GM18507 (cell line): ENCODE measurements at regions not wholly inside any gene's neighbourhood (a gene's known extent, or its start where the extent isn't known, plus 50 kb on each side); places are given as distances from the start of the nearest gene placed in this dataset.
"Not testable (repeated sequence)": the region's sequence is repeated elsewhere in the genome, so short reads cannot be mapped to it uniquely, and the experiment has no call there.

Experiments used
- DNase-seq: peaks from one replicate; pipeline ENCODE4 v3.0.0; 2011; ENCODE audit warnings: low read depth; ENCODE audit not compliant: insufficient read length; ENCODE audit errors: extremely low spot score
- FAIRE-seq: peaks from 2 replicates; lab custom pipeline; 2011; peaks lifted over from hg19 to GRCh38; lab: Jason Lieb, UNC

DNA sequence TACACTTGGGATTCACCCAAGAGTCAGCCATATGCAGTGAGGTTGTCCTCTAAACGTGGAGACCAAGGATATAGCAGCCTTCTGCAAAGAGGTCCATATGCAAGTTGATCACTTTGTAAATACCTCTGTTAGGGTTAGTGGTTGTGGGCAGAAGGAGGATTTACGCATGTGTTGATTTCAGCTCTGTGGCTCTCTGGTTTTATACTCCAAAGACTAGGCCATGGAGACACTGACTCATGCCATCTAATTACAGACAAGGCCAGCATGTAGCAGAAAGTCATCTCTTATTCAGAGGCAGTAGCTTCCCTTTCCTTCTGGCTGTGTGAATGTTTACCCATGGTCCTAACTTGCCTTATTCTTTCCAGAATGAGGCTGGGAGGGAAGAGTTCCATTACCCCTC is 140.9 kb upstream of the GOLGA6L4 start:
- not testable (repeated sequence) for DNase-seq, FAIRE-seq

DNA sequence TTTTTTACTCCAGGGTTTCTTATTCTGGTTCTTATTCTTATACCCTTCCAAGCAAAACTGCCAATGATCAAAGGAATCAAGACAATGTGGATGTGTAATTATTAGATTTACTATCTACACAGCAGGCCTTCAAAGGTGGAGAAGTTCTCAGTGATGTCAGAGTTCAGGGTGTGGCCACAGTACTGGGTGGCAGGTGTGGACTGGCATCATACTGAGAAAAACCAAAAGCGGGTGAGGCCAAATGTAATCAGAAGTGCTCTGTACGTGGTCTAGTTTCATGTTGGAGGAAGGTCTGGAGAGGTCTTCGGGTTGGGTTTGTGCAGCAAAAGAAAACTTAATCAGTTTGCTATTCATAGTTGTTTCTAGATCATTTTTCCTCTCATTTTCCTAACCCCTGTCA is 138.5 kb upstream of the GOLGA6L4 start:
- not testable (repeated sequence) for DNase-seq, FAIRE-seq

DNA sequence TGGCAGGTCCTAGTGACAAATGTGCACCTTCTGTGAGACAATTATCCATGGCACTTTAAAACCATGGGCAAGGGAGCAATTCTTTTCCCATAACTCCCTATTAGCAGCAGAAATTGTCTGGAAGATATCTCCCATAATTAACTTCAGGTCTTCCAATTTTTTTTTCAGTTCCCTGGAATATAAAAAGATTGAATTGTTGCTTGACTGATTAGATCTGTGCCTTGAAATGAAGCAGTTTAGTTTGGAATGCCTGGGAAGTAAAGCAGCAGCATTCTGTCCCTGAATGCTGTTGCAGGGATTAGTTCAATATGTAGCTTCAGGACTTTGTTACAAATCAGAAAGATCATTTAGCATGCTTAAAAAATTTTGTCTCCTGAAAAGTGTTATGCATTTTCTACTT is 137.0 kb upstream of the GOLGA6L4 start:
- no peak for DNase-seq
- no peak for FAIRE-seq

DNA sequence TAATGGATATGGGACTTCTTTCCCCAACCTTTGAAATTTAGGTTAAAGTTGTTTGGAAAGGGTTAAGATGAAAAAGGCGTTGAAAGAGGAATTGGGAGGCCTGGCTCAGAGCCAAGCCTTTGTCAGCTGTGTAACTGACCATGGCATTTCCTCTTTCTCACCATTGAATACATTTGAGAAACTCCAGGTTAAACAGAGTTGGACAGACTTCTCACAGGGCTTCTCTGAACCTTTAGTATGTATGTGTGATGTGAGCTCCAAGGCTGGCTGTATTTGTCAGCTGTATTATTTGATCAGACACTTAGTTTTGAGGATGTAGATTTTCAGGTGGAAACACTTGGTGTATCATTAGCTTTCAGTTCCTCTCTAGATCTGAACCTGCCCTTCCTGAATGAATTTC is 136.4 kb upstream of the GOLGA6L4 start:
- no peak for DNase-seq
- peak; percentile 5 for FAIRE-seq

DNA sequence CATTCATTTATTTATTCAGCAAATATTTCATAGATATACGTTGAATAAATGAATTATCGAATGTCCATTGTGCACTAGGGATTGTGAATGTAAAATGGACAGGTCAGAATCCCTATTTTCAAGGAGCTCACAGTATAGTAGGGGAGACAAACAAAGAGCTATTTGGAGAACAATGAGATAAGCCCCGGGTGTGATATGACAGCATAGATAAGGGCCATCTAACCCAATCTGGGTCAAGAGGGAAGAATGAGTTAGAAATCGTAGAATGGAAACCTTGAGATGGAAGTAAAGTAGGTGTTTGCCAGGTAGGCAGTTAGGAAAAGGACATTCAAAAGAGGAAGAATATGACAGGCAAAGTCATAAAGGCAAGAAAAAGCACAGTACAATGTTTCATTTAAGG is 132.2 kb upstream of the GOLGA6L4 start:
- no peak for FAIRE-seq
- no peak for DNase-seq

DNA sequence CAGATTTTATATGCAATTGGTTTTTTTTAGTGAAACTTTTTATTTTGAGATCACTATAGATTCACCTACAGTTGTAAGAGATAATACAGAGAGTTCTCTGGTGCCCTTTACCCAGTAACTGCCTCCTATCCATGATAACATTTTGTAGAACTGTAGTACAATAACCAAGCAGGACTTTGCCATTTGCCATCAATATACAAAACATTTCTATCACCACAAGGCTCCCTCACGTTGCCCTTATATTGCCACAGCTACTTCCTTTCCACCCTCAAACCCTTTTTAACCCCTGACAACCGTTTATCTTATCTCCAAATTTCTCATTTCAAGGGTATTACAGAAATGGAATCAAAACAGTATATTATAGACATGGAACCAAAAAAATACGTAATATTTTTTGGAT is 130.7 kb upstream of the GOLGA6L4 start:
- no peak for DNase-seq
- no peak for FAIRE-seq

DNA sequence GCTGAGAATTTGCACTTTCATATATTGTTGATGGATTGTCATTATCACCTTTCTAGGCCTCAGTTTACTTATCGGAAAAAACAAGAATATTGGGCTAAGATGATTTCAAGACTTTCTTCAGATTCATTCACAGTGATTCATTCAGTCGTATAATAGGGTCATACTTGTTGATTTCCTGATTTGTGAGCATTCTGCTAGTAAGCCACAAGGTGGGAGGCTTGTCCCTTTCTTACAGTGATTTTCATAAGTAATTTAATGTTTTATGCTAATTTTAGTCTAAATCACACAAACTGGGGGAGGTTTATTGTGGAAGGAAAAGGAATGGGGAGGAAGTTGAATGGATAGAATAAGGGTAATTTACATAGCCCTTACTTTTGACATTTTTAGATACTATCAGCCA is 126.8 kb upstream of the GOLGA6L4 start:
- no peak for FAIRE-seq
- DNase-seq, result no peak

DNA sequence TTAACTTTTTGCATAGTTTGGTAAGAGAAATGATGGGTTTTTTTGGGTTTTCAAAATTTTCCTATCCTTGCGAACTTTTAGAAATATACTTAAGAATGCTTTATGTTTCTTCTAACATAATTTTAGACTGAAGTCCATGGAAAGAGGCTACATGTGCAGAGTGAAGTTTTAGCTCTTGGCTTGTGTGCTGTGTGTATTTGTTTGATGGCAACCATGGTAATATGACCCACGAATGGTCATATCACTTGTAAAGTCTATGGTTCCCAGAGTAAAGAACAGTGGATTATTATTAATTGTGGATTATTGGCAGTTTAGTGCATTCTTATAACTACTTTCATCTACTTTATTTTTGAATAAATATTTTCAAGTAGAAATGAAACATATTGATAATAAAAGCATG is 124.0 kb upstream of the GOLGA6L4 start:
- no peak for DNase-seq
- no peak for FAIRE-seq

DNA sequence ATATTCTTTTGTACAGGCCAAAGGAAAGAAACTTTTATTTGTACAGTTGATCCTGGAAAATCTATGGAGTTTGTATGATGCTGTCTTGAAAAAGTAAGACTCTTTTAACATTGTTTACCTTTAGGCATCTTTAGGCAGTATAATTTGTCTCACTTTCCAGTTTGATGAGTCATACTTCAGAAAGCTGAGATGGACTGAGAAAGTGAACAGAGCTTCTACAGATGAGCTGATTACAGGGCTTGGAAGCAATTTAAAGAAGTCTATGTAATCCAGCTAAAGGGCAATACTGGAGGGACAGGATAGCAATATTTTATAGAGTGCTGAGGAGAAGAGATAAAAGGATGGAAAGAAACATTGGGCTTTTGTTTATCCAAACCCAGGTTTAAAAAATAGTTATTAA is 123.5 kb upstream of the GOLGA6L4 start:
- FAIRE-seq (no peak), DNase-seq (no peak)

DNA sequence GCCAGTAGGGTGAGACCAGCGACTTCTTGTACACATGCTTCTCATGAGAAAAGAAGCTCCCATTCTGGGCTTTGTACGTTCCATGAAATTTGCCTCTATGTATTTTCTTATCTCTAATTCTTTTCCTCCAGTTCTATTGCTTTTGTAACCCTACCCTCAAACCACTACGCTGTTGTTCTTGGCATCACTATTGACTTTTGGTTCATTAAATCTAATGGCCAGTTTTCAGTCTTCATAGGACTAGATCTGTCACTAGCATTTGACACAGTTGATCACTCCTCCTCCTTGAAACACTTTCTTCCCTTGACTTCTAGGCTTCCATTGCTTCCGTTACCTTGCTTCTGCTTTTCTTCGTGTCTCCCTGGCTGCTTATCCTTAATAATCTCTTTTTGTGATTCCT is 121.7 kb upstream of the GOLGA6L4 start:
- no peak for FAIRE-seq
- no peak for DNase-seq

DNA sequence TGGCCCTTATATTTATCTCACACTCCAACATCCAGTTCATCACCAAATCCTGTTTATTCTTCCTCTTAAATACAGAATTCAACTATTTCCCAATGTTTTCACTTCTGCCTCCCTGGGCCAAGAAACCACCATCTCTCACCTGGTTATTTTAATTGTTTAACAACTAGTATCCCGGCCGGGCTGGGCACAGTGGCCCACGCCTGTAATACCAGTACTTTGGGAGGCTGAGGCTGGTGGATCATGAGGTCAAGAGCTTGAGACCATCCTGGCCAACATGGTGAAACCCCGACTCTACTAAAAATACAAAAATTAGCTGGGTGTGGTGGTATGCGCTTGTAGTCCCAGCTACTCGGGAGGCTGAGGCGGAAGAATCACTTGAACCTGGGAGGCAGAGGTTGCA is 120.9 kb upstream of the GOLGA6L4 start:
- not testable (repeated sequence) for DNase-seq, FAIRE-seq

DNA sequence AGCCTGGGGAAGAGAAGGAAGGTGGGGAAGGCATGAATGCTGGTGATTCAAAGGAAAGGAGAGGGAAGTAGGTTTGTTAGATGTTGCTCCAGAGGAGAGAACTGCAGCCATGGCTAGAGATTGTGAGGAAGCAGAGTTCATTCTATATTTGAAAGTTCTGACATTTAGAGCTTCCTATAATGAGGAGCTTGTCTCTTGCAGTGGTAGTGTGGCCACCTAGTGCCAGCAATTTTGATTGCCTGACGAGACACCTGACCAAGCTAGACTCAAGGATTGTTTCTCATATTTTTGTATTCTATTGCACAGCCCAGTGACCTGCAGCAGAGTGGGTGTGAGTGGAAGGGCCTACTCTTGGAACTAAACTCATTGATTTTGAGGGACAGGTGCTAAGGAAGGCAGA is 116.2 kb upstream of the GOLGA6L4 start:
- not testable (repeated sequence) for FAIRE-seq, DNase-seq

DNA sequence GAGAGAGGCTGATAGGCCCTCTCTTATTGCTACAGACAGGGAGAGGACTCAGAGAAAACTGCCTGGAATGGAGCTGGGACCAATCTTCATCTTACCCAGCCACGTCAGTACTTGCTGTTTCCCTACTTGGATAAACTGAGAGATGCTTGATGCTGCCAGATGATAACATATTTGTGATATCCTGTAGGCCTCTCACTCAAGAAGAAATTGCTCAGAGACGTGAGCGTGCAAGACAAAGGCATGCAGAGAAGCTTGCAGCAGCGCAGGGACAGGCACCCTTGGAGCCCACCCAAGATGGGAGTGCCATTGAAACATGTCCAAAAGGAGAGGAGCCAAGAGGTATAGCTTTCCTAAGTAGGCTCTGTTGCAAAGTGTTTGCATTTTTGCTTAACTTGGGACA is 114.7 kb upstream of the GOLGA6L4 start:
- FAIRE-seq, result not testable (repeated sequence)

DNA sequence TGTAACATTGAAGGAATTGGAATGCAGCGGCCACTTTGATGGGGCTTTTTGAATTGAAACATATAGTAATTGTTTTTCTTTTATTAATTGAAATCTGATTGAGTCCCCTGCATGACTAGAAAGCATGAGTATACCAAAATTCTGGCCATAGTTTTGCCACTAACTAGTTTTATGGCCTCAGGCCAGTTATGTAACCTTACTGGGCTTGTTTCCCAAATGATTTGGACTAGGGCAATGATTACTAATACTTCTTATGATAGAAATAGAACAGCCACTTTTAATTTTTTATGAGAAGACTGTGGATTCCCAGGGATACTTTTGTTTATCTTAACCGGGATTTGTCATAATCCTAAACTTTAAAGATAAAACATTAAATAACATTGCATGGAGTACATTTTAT is 106.9 kb upstream of the GOLGA6L4 start:
- not testable (repeated sequence) for FAIRE-seq

More for the DNA sequence above, 114.7 kb upstream of the GOLGA6L4 start:
- not testable (repeated sequence) for DNase-seq

DNA sequence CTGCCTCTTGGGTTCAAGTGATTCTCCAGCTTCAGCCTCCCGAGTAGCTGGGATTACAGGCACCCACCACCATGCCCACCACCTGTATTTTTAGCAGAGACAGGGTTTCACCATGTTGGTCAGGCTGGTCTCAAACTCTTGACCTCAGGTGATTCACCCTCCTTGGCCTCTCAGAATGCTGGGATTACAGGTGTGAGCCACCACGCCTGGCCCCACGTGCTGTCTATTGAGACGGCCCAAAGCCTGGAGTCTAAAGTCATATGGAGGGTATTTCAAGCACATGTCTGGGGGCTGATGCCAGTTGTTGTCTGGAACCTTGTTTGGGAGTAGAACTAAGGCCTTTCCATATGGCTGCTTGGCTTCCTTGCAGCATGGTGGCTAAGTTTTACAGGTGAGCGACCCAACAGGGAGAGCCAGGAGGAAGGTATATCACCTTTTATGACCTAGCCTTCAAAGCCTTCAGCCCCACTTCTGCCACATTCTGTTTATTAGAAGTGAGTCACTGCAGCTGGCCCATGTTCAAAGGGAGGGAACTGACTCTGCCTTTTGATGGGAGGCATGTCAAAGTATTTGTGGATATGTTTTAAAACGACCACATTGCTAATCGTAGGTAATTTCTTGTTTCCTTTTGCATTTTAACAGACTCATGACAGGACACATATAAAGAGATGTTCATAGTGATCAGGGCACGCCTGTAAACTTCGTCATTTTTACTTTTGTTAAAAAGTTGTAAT is 105.3 kb upstream of the GOLGA6L4 start:
- not testable (repeated sequence) for FAIRE-seq, DNase-seq

More for the DNA sequence above, 106.9 kb upstream of the GOLGA6L4 start:
- DNase-seq, result not testable (repeated sequence)

DNA sequence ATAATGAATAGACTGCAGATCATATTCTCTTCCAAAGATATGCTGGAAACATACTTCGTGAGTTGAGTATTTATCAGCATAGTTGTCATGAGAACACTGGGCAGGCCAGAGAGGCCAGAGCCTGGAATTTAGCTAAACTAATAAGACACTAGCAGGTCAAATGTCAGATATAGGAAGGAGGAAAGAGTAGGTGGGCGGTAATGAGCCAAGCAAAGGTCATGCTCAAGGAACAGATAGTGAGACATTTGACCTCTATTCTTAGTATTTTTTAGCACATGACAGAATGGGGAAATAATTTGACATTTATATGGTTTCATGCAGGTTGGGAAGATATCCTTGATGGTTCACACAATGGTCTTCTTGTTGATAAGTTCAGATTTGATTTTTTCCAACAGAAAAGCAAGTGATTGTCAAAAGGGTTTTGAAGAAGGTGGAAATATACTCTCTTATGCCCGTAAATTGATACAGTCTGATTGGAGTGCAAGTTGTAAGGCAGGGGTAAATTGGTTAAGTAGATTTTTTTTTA is 99.6 kb upstream of the GOLGA6L4 start:
- DNase-seq, result not testable (repeated sequence)
- peak; percentile 41 for FAIRE-seq

DNA sequence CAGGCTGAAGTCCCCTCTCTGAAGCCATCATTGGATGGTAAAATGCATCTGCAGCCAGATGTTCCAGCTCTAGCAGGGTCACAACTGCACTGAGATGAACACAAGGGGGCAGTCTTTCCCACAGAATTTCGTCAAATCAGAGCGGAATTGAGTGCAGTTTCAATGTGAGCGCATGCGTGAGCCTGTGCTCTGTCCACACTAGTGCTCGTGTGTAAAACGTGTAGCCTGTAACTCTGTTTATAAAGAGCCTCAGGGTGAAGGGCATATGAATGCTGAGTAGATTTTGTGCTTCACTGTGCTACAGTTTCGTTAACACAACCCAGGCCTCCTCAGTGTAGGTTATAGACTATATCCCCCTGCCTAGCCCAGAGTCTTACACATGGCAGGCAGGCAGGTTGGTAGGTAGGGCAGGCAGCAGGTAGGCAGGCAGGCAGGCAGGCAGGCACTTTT is 92.7 kb upstream of the GOLGA6L4 start:
- FAIRE-seq (peak; percentile 70), DNase-seq (peak; percentile 39)

DNA sequence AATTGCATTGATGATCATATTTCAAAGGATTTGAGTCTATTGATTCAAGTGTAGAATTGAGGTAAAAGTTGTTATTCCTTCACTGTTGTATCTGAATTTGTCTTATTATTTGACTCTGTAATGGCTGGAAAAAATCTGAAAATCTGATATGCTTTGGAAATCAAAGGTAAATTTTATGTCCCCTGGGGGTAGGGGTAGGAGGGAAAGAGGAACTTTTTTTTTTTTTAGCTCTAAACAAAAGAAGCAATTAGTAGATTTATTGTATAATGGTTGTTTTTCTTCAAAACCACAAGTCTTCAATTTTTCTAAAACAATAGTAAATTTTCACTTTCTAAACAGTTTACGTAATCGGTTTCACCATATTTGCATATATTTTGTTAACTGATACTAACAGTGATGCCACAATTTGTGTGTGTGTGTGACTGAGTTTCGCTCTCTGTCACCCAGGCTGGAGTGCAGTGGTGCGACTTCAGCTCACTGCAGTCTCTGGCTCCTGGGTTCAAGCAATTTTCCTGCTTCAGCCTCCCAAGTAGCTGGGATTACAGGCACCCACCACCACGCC is 91.7 kb upstream of the GOLGA6L4 start:
- DNase-seq (no peak), FAIRE-seq (no peak)

DNA sequence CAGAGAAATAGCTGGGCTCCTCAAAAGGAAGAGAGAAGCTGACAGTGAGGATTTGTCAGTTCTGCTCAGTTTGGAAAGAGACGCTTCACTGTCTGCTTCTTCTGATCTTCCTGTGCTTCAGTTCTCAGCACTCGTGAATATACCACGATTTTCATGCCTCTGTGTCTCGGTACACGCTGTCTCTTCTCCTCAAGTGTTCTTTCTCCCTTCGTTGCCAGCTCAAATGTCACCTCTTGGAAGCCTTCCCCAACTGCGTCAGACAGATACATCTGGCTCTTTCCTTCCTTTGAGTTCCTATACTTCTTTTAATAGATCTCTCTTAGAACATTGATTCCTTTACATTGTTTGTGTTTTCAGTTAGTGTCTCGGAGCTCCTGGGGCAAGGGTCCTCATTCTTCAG is 90.6 kb upstream of the GOLGA6L4 start:
- not testable (repeated sequence) for DNase-seq, FAIRE-seq

DNA sequence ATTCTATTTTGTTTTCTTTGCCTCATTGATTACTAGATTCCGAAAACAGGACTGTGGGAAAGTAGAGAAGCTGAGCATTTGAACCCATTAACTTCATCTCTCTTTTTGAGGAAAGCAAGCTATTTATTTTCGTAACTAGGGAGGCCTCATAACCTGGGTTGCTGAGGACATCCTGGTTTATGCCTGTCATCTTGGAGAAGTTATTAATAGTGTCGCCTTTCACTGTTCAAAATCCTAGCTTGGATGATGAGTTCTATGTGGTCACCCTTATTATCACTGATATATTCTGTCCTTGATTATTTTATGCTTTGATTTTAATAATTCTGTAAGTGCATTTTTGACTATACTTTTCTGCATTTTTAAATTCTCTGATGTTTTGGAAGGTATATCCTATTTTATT is 89.3 kb upstream of the GOLGA6L4 start:
- FAIRE-seq, DNase-seq: not testable (repeated sequence)

DNA sequence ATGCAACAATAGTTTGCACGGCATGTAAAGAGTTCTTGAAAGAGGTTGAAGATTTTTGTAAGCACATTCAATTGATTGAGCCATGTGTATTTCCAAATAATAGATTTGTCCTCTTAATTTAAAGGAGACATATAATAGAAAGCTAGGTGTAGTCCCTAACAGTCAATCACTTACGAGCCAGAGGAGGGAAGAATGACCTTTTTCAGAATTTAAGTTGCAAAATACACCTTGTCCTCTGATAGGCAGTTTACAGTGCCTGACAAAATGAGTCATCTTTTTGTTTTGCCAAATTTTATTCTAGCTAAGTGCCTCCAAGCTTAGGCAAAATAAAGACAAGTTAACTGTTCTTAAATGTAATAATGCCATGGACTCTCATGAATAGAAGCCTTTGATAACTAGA is 88.3 kb upstream of the GOLGA6L4 start:
- not testable (repeated sequence) for DNase-seq, FAIRE-seq
